ENCODE measurements at regions not wholly inside any gene's neighbourhood (a gene's known extent, or its start where the extent isn't known, plus 50 kb on each side); places are given as distances from the start of the nearest gene placed in this dataset.

DNA sequence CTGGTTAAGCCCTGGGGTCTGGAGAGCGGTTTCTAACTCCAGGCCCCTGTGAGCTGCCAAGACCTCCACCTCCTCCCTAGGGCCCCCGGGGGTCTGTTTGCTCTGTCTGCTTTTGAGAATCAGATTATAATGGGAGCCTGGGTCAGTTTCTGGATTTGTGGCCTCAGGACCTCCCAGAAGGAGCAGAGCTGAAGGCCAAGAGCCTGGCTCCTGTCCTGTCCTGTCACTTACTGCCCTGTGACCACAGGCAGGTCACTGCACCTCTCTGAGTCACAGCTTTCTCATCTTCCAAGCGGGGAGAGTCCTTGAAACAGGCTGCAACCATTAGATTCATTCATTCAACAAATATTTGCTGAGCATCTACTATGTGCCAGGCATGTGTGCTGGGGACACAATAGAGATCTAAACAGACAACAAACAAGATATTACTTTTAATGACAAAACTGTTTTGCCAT, 87.3 kb upstream of the FGF3 start:
- no peaks in the 10 kb centered on the region for H3K36me3 ChIP-seq (ENCODE audit: insufficient read depth, low read length)
- H3K4me2 ChIP-seq (ENCODE audit: insufficient read depth, low read length): no peak overlapping the region
- H3K4me3 ChIP-seq (ENCODE audit: low read depth in 1 of 2, low read length in 2 of 2): no peak overlapping the region
- no peaks in the 10 kb centered on the region for H3K27me3 ChIP-seq (ENCODE audit: insufficient read depth, low read length, poor library complexity)
- no peak for TF ChIP-seq EZH2 (IDR thresholded peaks at IDR 0.05; ENCODE audit: borderline replicate concordance, low read depth, low read length, severe bottlenecking)
- TF ChIP-seq, protein P1, sequence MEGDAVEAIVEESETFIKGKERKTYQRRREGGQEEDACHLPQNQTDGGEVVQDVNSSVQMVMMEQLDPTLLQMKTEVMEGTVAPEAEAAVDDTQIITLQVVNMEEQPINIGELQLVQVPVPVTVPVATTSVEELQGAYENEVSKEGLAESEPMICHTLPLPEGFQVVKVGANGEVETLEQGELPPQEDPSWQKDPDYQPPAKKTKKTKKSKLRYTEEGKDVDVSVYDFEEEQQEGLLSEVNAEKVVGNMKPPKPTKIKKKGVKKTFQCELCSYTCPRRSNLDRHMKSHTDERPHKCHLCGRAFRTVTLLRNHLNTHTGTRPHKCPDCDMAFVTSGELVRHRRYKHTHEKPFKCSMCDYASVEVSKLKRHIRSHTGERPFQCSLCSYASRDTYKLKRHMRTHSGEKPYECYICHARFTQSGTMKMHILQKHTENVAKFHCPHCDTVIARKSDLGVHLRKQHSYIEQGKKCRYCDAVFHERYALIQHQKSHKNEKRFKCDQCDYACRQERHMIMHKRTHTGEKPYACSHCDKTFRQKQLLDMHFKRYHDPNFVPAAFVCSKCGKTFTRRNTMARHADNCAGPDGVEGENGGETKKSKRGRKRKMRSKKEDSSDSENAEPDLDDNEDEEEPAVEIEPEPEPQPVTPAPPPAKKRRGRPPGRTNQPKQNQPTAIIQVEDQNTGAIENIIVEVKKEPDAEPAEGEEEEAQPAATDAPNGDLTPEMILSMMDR (IDR thresholded peaks at IDR 0.05; ENCODE audit: borderline replicate concordance, extremely low read depth, low read length, poor library complexity, severe bottlenecking): no peak
- H2AFZ ChIP-seq (ENCODE audit: low read depth, low read length): no peak overlapping the region
- no peak for ATAC-seq (ENCODE audit: insufficient read depth, low read depth)
- H3K9me3 ChIP-seq (ENCODE audit: insufficient read depth, low read length, severe bottlenecking): no peaks in the 10 kb centered on the region
- no peaks in the 10 kb centered on the region for H3K79me2 ChIP-seq (ENCODE audit: insufficient read depth, low read length)
- H4K20me1 ChIP-seq (ENCODE audit: insufficient read depth, low read length): peaks cover 9% of the 10 kb centered on the region; the same call in 1 of the 2 replicates
- no peak overlapping the region for H3K27ac ChIP-seq (ENCODE audit: low read length)
- no peak for DNase-seq
- no peak overlapping the region for H3K9ac ChIP-seq (ENCODE audit: low read depth, low read length)
- H3K4me1 ChIP-seq (ENCODE audit: insufficient read depth, low read length): no peaks in the 10 kb centered on the region

DNA sequence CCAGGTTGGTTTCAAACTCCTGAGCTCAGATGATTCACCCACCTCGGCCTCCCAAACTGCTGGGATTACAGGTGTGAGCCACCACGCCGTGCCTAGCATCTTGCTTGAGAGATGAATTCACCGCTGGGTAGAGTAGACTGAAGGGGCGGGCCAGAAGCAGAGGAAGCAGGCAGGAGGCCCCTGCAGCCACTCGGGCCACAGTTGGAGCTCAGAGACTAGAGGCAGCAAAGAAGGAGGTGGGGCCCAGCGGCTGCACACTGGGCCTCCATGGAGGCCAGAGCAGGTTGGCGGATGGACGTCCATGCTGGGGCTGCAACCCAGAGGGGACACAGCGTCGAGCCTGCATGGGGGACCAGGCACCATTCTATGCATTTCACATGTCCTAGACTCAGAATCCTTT, 88.4 kb upstream of the FGF3 start:
- Histone ChIP-seq H2AFZ (ENCODE audit: low read depth, low read length) (no peak overlapping the region), H3K79me2 (ENCODE audit: insufficient read depth, low read length) (no peaks in the 10 kb centered on the region), H3K27me3 (ENCODE audit: insufficient read depth, low read length, poor library complexity) (no peaks in the 10 kb centered on the region), H3K9ac (ENCODE audit: low read depth, low read length) (no peak overlapping the region), H4K20me1 (ENCODE audit: insufficient read depth, low read length) (peaks cover 13% of the 10 kb centered on the region; the same call in 1 of the 2 replicates), H3K4me3 (ENCODE audit: low read depth in 1 of 2, low read length in 2 of 2) (no peak overlapping the region), H3K36me3 (ENCODE audit: insufficient read depth, low read length) (no peaks in the 10 kb centered on the region), H3K4me2 (ENCODE audit: insufficient read depth, low read length) (no peak overlapping the region), H3K9me3 (ENCODE audit: insufficient read depth, low read length, severe bottlenecking) (no peaks in the 10 kb centered on the region), H3K4me1 (ENCODE audit: insufficient read depth, low read length) (no peaks in the 10 kb centered on the region), H3K27ac (ENCODE audit: low read length) (no peak overlapping the region)
- TF ChIP-seq, protein P1 (IDR thresholded peaks at IDR 0.05; ENCODE audit: borderline replicate concordance, extremely low read depth, low read length, poor library complexity, severe bottlenecking): no peak
- TF ChIP-seq EZH2 (IDR thresholded peaks at IDR 0.05; ENCODE audit: borderline replicate concordance, low read depth, low read length, severe bottlenecking): no peak
- ATAC-seq (ENCODE audit: insufficient read depth, low read depth) (no peak), DNase-seq (no peak)

DNA sequence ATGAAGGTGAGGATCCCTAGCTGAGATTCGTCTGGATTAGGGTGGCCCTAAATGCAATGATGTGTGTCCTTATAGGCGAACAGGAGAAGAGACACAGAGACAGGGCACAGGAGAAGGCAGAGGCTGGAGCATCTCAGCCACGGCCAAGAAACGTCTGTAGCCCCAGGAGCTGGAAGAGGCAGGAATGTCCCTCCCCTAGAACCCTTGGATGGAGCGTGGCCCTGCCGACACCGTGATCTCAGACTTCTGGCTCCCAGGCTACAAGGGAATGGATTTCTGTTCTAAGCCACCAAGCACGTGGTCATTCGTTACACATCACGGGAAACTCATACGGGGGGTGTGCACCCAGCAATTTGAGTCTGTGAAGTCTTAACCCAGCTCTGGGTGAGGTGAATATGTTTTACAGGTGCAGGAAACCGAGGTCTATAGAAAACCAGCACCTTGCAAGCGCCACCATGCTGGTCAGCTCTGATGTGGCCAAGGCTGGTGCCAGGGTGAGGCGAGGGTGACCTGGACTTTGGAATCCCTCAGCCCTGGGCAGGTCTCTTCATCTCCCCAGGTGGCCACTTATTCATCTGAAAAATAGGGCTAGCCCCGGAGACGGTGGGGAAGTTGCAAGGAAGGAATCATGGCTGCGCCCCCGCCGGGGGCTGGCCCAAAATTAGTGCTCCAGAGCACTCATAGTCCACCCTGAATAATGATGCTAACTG, 89.5 kb upstream of the FGF3 start:
- DNase-seq (no peak), ATAC-seq (ENCODE audit: insufficient read depth, low read depth) (no peak)
- Histone ChIP-seq H3K79me2 (ENCODE audit: insufficient read depth, low read length) (no peaks in the 10 kb centered on the region), H3K27ac (ENCODE audit: low read length) (no peak overlapping the region), H3K36me3 (ENCODE audit: insufficient read depth, low read length) (no peaks in the 10 kb centered on the region), H3K4me3 (ENCODE audit: low read depth in 1 of 2, low read length in 2 of 2) (no peak overlapping the region), H2AFZ (ENCODE audit: low read depth, low read length) (no peak overlapping the region), H4K20me1 (ENCODE audit: insufficient read depth, low read length) (peaks cover 13% of the 10 kb centered on the region; the same call in 1 of the 2 replicates), H3K9ac (ENCODE audit: low read depth, low read length) (no peak overlapping the region), H3K4me2 (ENCODE audit: insufficient read depth, low read length) (no peak overlapping the region), H3K27me3 (ENCODE audit: insufficient read depth, low read length, poor library complexity) (no peaks in the 10 kb centered on the region), H3K9me3 (ENCODE audit: insufficient read depth, low read length, severe bottlenecking) (no peaks in the 10 kb centered on the region), H3K4me1 (ENCODE audit: insufficient read depth, low read length) (no peaks in the 10 kb centered on the region)
- TF ChIP-seq, protein P1 (IDR thresholded peaks at IDR 0.05; ENCODE audit: borderline replicate concordance, extremely low read depth, low read length, poor library complexity, severe bottlenecking): no peak
- no peak for TF ChIP-seq EZH2 (IDR thresholded peaks at IDR 0.05; ENCODE audit: borderline replicate concordance, low read depth, low read length, severe bottlenecking)

All from DND-41 (cell line).